GM19043 (cell line): ENCODE measurements at regions not wholly inside any gene's neighbourhood (a gene's known extent, or its start where the extent isn't known, plus 50 kb on each side); places are given as distances from the start of the nearest gene placed in this dataset.
"Not testable (repeated sequence)": the region's sequence is repeated elsewhere in the genome, so short reads cannot be mapped to it uniquely, and the experiment has no call there.

Source experiments
- ATAC-seq: cut with Tn5 transposase; IDR thresholded peaks from one replicate; pipeline ENCODE4 v1.9.1; 2021; ENCODE audit warnings: low read depth; ENCODE audit not compliant: unreplicated experiment

DNA sequence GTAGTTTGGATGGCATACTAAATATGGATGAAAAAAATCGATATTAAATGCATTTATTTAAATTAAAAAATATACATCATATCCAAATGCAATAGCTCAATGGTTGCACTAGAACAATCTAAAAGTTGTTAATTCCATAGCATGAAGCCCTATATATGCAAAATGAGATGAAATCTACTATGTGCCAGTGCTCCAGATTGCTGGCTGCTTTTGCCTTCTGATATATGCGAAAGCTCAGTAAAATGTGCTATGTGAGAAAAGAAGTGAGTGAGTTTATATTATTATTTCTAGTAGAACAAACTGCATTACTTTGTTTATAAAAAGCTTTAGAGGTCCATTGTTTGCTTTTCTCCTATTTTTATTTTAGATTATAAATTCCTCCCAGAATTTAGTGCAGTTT, 186.7 kb downstream of the MAT2B start:
- no peak for ATAC-seq

DNA sequence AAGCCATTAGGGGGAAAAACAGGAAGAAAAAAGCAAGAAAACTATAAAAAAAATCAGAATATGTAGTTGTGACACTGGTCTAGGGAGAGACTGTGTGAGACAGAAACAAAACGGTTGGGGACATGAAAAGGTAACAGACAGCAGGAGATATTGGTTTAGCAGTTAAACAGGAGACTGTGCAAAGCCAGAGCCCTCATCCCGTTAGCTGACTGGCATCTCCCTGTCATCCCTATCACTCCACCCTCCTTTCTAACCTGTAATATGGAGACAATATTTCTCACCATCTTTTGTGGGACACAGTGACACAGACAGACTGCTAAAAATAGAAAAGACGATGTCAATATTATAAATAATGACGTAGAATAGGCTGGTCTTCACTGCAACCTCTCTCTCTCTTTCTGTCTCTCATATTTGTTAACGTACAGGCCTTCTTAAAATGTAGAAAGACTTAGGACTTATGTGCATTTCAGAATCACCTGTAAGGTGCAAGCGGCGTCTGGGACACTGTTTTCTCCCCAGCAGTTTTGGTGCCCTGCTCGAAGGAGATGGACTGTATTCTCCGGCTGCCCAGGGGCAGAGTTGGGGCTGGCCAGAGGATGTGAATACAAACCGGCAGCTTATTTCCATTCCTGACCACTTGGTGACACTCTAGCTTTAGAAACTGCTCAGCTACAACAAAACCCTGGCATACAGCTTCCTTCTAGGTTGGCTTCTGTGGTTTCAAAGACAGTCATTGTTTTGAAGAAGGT, 190.6 kb downstream of the MAT2B start:
- peak; percentile 94 for ATAC-seq

DNA sequence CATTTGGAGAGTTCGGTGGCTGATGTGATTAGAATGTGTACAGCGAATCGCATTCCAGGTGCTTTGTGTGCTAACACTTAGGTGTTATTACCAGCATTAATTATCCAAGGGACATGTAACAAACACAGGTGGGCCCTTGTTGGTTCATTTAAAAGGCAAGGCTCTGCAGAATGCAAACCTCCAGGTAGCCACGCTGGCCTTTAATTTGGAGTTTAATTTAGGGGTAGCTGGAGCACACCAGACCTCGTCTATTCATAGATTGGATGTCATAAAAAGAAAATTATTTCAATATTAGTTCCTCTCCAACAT, 191.1 kb downstream of the MAT2B start:
- no peak for ATAC-seq

GRCh38 chr5:163706053-163706771, 200.8 kb downstream of the MAT2B start:
- ATAC-seq: no peak

GRCh38 chr5:163712011-163712410, 206.6 kb downstream of the MAT2B start:
- ATAC-seq: no peak

DNA sequence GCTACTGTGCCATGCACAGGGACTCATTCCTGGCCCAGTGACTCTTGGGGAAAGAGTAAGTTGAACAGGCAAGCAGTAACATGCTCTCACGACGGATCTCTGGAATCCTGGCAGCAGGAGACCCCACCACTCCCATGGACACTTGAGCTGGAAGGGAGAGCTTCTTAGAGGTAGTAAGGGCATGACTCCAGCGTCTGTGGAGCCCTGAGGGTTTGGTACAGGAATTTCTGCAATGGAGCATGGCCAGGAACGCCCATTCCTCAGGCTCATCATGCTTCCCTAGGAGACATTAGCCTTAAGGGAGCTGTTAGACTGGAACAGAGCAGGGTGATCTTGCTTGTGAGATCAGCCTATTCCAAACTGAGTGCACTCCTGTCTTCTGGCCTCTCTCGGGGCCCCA, 212.9 kb downstream of the MAT2B start:
- no peak for ATAC-seq

DNA sequence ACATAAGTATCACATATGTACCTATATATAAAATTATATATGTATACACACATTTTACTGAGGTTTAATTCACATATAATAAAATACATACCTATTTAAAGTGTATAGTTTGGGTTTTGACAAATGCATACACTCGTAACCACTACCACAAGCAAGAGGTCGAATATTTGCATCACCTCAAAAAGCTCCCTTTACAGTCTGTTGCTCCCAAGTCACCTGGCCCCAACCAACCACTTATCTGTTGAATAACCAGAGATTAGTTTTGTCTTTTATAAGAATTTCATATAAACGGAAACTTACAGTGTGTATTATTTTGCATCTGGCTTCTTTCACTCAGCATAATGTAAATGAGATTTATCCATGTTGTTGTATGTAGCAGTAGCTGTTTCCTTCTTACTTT, 218.9 kb downstream of the MAT2B start:
- no peak for ATAC-seq

DNA sequence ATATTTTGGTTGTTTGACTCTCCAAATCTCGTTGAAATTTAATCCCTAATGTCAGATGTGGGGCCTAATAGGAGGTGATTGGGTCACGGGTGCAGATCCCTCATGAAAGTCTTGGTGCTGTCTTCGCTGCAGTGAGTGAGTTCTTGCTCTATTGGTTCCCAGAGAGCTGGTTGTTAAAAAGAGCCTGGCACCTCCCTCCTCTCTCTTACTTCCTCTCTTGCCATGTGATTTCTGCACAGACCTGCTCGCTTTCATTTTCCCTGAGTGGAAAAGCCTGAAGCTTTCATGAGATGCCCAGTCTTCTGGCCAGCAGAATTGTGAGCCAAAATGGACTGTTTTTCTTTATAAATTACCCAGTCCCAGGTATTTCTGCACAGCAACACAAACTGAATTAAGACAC, 221.6 kb downstream of the MAT2B start:
- ATAC-seq: peak; percentile 87

GRCh38 chr5:163730206-163730756, 224.9 kb downstream of the MAT2B start:
- no peak for ATAC-seq

GRCh38 chr5:163731256-163731655, 225.8 kb downstream of the MAT2B start:
- no peak for ATAC-seq

DNA sequence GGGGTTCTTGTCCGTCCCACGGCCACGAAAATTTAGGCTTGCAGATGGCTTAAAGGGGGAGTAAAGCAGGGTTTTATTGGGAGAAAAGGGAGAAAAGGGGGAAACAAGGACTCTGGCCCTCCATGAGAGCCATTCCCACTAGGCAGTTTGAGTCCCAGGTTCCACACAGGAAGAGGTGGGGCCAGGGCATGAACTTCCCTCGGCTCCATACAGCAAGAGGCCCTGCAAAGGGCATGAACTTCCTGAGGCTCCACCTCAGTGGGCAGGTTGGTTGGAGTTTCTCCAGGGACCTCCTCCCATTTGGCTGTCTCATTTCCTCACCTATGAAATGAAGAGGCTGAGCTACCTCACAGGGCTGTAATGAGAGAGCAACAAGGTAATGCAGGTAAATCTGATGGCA, 229.7 kb downstream of the MAT2B start:
- no peak for ATAC-seq

DNA sequence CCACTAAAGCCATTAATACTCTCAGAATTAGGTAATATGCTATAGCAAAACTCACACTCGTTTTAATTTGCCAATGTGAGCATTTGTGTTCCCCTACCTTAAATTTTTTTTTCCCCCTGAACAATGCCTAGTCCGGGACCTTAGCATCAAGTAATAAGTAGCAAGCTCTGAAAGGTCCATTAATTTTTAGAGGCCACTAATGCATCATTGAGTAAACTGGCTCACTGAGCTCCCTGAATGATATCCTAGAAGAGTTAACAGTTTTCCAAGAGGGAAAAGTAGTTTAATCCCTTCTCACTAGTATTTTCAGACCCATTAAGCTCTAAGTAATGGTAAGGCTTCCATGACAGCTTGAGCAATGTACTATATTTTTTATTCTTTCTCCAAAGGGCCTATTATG, 242.2 kb downstream of the MAT2B start:
- no peak for ATAC-seq

- ATAC-seq: no peak
Measured at GRCh38 chr5:163748934-163749333, 243.5 kb downstream of the MAT2B start.

DNA sequence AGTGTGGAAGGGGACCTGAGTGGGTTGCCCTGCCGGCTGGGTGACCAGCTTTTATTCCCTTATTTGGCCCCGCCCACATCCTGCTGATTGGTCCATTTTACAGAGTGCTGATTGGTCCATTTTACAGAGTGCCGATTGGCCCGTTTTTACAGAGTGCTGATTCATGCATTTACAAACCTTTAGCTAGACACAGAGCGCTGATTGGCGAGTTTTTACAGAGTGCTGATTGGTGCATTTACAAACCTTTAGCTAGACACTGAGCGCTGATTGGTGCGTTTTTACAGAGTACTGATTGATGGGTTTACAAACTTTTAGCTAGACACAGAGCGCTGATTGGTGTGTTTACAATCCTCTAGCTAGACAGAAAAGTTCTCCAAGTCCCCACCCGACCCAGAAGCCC, 245.0 kb downstream of the MAT2B start:
- ATAC-seq: not testable (repeated sequence)

DNA sequence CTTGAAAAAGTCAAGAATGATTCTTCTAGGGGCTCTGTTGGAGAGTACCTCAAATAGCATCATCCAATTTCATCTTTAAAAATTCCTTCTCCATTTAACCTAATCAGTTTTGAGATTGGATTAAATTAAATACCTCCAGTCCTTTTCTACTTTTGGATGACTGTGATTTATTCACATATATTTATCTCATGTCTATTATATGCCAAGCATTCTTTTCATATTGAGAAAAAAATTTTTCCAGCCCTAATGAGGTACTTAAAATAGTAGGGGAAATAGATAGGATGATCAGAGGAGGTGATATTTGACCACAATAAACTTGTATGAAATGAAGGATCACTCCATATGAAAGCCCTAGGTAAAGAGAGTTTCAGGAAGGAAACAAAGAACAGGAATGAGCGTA, 250.1 kb downstream of the MAT2B start:
- no peak for ATAC-seq

GRCh38 chr5:163756170-163756569, 250.8 kb downstream of the MAT2B start:
- ATAC-seq: no peak

DNA sequence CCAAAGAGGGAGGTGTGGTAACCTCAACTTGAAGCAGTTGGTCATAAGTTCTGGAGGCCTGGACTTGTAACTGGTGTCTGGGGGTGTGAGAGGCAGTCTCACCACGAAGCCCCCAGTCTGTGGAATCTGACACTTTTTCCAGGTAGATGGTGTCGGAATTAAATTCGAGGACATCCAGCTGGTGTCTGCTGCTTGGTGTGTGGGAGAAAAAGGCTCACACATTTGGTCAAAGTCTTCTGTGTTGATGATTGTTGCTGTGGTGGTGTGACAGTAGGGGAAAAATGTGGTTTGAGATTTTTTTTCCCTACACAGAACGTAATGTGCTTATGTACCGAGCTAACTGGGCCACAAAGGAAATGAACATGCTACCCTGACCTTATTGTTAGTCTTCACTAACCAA, 251.9 kb downstream of the MAT2B start:
- ATAC-seq: no peak

DNA sequence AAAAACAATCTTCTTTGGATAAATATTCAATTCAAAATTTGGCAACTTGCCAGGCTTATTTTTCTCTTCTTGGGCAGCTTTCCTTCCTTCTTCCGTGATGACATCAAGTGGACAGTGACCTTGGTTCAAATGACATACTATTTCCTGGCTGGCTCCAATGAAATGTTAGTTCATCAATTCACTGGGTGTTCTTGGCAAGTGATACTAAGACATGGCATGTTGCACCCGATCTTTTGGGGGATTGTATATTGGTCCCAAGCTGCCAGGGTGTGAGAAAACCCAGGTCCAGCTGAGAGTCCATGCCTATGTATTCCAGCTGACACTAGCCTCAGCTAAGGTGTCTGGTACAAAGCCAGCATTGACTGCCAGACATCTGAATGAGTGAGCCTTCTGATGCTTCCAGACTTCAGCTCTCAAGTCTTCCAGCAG, 252.9 kb downstream of the MAT2B start:
- no peak for ATAC-seq

DNA sequence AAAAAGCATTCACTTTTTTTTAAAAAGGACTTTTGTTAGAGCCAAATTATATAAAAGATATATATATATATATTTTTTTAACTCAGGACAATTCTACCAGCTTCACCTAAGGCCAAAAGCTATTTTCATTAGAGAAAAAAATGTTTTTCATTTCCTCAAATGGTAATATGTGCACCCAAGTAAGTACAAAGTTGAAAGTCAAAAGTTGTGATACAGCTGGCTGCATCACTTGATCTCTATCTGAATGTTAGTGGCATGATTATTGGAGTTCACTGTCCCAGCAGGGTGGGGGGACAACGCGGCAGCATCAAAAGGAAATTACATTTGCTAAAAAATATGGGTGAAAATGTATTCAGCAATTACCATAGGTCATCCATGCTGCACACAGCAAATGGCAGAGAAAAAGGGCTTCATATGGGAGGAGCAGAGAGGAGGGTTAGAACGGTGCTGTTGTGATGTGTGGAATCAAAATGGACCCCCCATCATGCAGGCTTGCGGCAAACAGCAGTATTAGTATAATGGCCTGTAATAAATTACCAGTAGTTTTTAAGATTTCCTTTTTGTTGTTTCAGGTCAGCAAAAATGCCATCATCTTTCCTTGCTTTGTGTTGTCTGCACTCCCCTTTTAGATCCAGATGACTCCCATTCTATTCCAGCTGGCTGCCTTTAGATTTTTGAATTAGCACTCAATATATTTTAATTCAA, 253.7 kb downstream of the MAT2B start:
- no peak for ATAC-seq

DNA sequence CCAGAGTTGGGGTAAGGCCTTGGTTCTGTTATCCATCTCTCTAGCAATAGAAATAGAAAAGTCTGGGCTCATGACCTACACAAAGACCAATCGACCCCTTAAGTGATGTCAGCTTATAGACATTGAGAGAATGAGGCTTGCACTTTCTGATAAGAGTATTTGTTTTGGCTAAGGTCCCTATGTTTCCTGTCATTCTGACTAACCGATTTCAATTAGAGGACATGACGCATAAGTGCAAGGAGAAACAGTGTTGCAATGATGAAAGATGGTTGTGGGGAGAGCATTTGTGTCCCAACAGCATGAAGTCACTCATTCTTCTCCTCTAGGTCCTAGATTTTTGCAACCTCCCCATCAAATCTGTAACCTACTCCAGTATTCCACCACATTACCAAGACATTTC, 255.1 kb downstream of the MAT2B start:
- no peak for ATAC-seq

GRCh38 chr5:163766936-163767670, 261.7 kb downstream of the MAT2B start:
- no peak for ATAC-seq
